Testis (tissue), 2 donors: ENCODE measurements at regions not wholly inside any gene's neighbourhood (a gene's known extent, or its start where the extent isn't known, plus 50 kb on each side); places are given as distances from the start of the nearest gene placed in this dataset.
"Not testable (repeated sequence)": the region's sequence is repeated elsewhere in the genome, so short reads cannot be mapped to it uniquely, and the experiment has no call there.

Experiments
- DNase-seq: peaks from one replicate; pipeline ENCODE4 v3.0.0-alpha.2; 2019
- H3K27ac ChIP-seq, 2 donors: fragments of 200-600 bp; sonication (generic); one replicate each; pipeline ENCODE4 v1.5.1; 2019
- H3K27me3 ChIP-seq: fragments of 200-600 bp; sonication (generic); one replicate; pipeline ENCODE4 v1.5.1; 2019
- H3K36me3 ChIP-seq: fragments of 200-600 bp; sonication (generic); one replicate; pipeline ENCODE4 v1.5.1; 2017; ENCODE audit warnings: low read depth; ENCODE audit errors: missing control alignments
- H3K4me1 ChIP-seq: fragments of 200-600 bp; sonication (generic); one replicate; pipeline ENCODE4 v1.5.1; 2019
- H3K4me3 ChIP-seq, 2 donors: fragments of 200-600 bp; sonication (generic); one replicate each; pipeline ENCODE4 v1.5.1; 2017 to 2019
- H3K9me3 ChIP-seq: fragments of 200-600 bp; sonication (generic); one replicate; pipeline ENCODE4 v1.5.1; 2017
- CTCF ChIP-seq, 3 experiments: fragments of 450-650 bp in 2 of 3; fragments of 200-600 bp in 1 of 3; sonication (generic) in 1 of 3; IDR thresholded peaks; one replicate each; pipeline ENCODE4 v1.5.1; 2016 to 2019; ENCODE audit warnings: antibody characterized with exemption in 3 of 3, mild to moderate bottlenecking in 2 of 3, moderate library complexity in 1 of 3
- POLR2A ChIP-seq: fragments of 450-650 bp; IDR thresholded peaks from one replicate; pipeline ENCODE4 v1.6.1; 2017; ENCODE audit warnings: antibody characterized with exemption, mild to moderate bottlenecking, moderate library complexity
- WGBS, 2 donors: methylation state at CpG; one replicate each; pipeline ENCODE4 v1.1.5; 2018; 5-methylcytosine and 5-hydroxymethylcytosine counted together
- intact Hi-C: fragments of 100-400 bp; cut with DNase I; formaldehyde crosslinking; loops from one replicate; pipeline ENCODE4 v1.15.1; 2023; ENCODE audit warnings: low total_unique reads

GRCh38 chr18:1505856-1506255 is 601.2 kb downstream of the ADCYAP1 start:
- 66 to 68% methylated on average over 1 of the region's 1 CpG for WGBS, 2 donors
- Histone ChIP-seq H3K4me3 (no peak overlapping the region), H3K27ac (no peak overlapping the region), H3K36me3 (no peaks in the 10 kb centered on the region), H3K9me3 (no peaks in the 10 kb centered on the region), H3K27me3 (no peaks in the 10 kb centered on the region), H3K4me1 (no peaks in the 10 kb centered on the region)
- intact Hi-C loops = no loop called here
- TF ChIP-seq POLR2A (no peak), CTCF (IDR thresholded peaks at IDR 0.05) (no peak)
- no peak for DNase-seq

- Histone ChIP-seq H3K9me3 (no peaks in the 10 kb centered on the region), H3K4me1 (no peaks in the 10 kb centered on the region), H3K27me3 (no peaks in the 10 kb centered on the region), H3K4me3 (no peak overlapping the region), H3K27ac (no peak overlapping the region), H3K36me3 (no peaks in the 10 kb centered on the region)
- intact Hi-C loops = no loop called here
- DNase-seq = no peak
- 86 to 95% methylated on average over 1 to 4 of the region's 4 CpGs for WGBS, 2 donors
- no peak for TF ChIP-seq CTCF (IDR thresholded peaks at IDR 0.05)
- no peak for TF ChIP-seq POLR2A
Measured at GRCh38 chr18:1510542-1511179, 606.0 kb downstream of the ADCYAP1 start.

GRCh38 chr18:1511619-1512311 is 607.1 kb downstream of the ADCYAP1 start:
- Histone ChIP-seq H3K4me1 (no peaks in the 10 kb centered on the region), H3K4me3 (no peak overlapping the region), H3K9me3 (no peaks in the 10 kb centered on the region), H3K27me3 (no peaks in the 10 kb centered on the region), H3K36me3 (no peaks in the 10 kb centered on the region), H3K27ac (no peak overlapping the region)
- intact Hi-C loops = no loop called here
- 74 to 78% methylated on average over 6 to 7 of the region's 7 CpGs for WGBS, 2 donors
- no peak for DNase-seq
- TF ChIP-seq POLR2A (no peak), CTCF (IDR thresholded peaks at IDR 0.05) (no peak)

- Histone ChIP-seq H3K36me3 (no peaks in the 10 kb centered on the region), H3K4me3 (no peak overlapping the region), H3K9me3 (no peaks in the 10 kb centered on the region), H3K27me3 (no peaks in the 10 kb centered on the region), H3K4me1 (no peaks in the 10 kb centered on the region), H3K27ac (no peak overlapping the region)
- TF ChIP-seq POLR2A = no peak
- TF ChIP-seq CTCF (IDR thresholded peaks at IDR 0.05) = no peak
- no peak for DNase-seq
- intact Hi-C loops = no loop called here
- WGBS, 2 donors = 57 to 64% methylated on average over 1 of the region's 1 CpG
Measured at GRCh38 chr18:1513519-1513918, 608.8 kb downstream of the ADCYAP1 start.

- DNase-seq, H3K4me3 ChIP-seq, H3K9me3 ChIP-seq, H3K36me3 ChIP-seq, H3K27me3 ChIP-seq, H3K27ac ChIP-seq, H3K4me1 ChIP-seq, intact Hi-C loops: not testable (repeated sequence)
- 86 to 89% methylated on average over 18 to 30 of the region's 30 CpGs for WGBS, 2 donors
Measured at GRCh38 chr18:1521588-1522248, 617.0 kb downstream of the ADCYAP1 start.
